OCI-LY3 (cell line): ENCODE measurements at regions not wholly inside any gene's neighbourhood (a gene's known extent, or its start where the extent isn't known, plus 50 kb on each side); places are given as distances from the start of the nearest gene placed in this dataset.
A peak's percentile ranks its signal among the peaks of the same experiment; 100 is the strongest.

Experiments used
- H2AFZ ChIP-seq: fragments of 200-600, 300-600 bp; shearing (Covaris generic); 2 replicates; pipeline ENCODE4 v1.6.0; 2014; ENCODE audit warnings: antibody characterized with exemption, low read depth, low read length
- H3K27ac ChIP-seq: fragments of 200-600, 300-600 bp; sonication (generic); 2 replicates; pipeline ENCODE4 v1.5.1; 2014; ENCODE audit warnings: mild to moderate bottlenecking, low read length, moderate library complexity, mixed read lengths
- H3K27me3 ChIP-seq: fragments of 200-600, 300-600 bp; sonication (generic); 2 replicates; pipeline ENCODE4 v1.6.1; 2014; ENCODE audit warnings: low read depth, low read length, mixed read lengths
- H3K36me3 ChIP-seq: fragments of 200-600, 300-600 bp; sonication (generic); replicated peaks from 2 replicates; pipeline ENCODE3; 2014; ENCODE audit warnings: low read depth, low read length, mixed read lengths
- H3K4me1 ChIP-seq: fragments of 300-600, 200-600 bp; sonication (generic); 2 replicates; pipeline ENCODE4 v1.6.1; 2014; ENCODE audit warnings: low read length, mixed read lengths
- H3K4me2 ChIP-seq: fragments of 200-600, 300-600 bp; sonication (generic); 2 replicates; pipeline ENCODE4 v1.6.1; 2014; ENCODE audit warnings: low read length, mixed read lengths
- H3K4me3 ChIP-seq: fragments of 300-600, 200-600 bp; sonication (generic); 2 replicates; pipeline ENCODE4 v1.5.1; 2014; ENCODE audit warnings: antibody characterized with exemption, mild to moderate bottlenecking, low read length, moderate library complexity
- H3K79me2 ChIP-seq: fragments of 300-600, 200-600 bp; shearing (Covaris generic); 2 replicates; pipeline ENCODE4 v1.6.1; 2014; ENCODE audit warnings: mild to moderate bottlenecking, low read length, mixed read lengths
- H3K9ac ChIP-seq: fragments of 300-600, 200-600 bp; shearing (Covaris generic); 2 replicates; pipeline ENCODE4 v1.6.0; 2014; ENCODE audit warnings: mild to moderate bottlenecking, low read length, moderate library complexity
- H3K9me3 ChIP-seq: fragments of 200-600, 300-600 bp; shearing (Covaris generic); 2 replicates; pipeline ENCODE4 v1.6.1; 2014; ENCODE audit warnings: low read length, mixed read lengths; ENCODE audit not compliant: insufficient read depth
- H4K20me1 ChIP-seq: fragments of 200-600, 300-600 bp; sonication (generic); 2 replicates; pipeline ENCODE4 v1.6.1; 2016; ENCODE audit warnings: low read length, mixed read lengths; ENCODE audit not compliant: insufficient read depth
- CTCF ChIP-seq: fragments of 200-600, 300-600 bp; sonication (generic); IDR thresholded peaks from 2 replicates; pipeline ENCODE4 v1.5.1; 2014; ENCODE audit warnings: antibody characterized with exemption, low read length, low read depth
- EZH2phosphoT487 ChIP-seq: fragments of 200-600 bp; shearing (Covaris generic); IDR thresholded peaks from 2 replicates; pipeline ENCODE4 v1.6.1; 2018; ENCODE audit warnings: antibody characterized with exemption, mixed run types, low read depth

- H3K4me2 ChIP-seq: no peak overlapping the region
- peaks cover 7% of the 10 kb centered on the region for H3K36me3 ChIP-seq
- 0 out of 2 replicates have a peak, but pooled peaks cover 3% of the 10 kb centered on the region for H3K9me3 ChIP-seq
- no peaks in the 10 kb centered on the region for H4K20me1 ChIP-seq
- H3K4me3 ChIP-seq: no peak overlapping the region
- TF ChIP-seq CTCF (no peak), EZH2phosphoT487 (no peak)
- H3K9ac ChIP-seq: no peak overlapping the region
- no peak overlapping the region for H2AFZ ChIP-seq
- H3K4me1 ChIP-seq: peaks cover 16% of the 10 kb centered on the region
- H3K79me2 ChIP-seq: no peaks in the 10 kb centered on the region
- H3K27me3 ChIP-seq: no peaks in the 10 kb centered on the region
- no peak overlapping the region for H3K27ac ChIP-seq
Observed at GRCh38 chr2:176779917-176780316, 432.7 kb upstream of the HNRNPA3 start.

GRCh38 chr2:176780348-176780747 lies 432.2 kb upstream of the HNRNPA3 start:
- Histone ChIP-seq H4K20me1 (no peaks in the 10 kb centered on the region), H3K27me3 (no peaks in the 10 kb centered on the region), H3K4me3 (no peak overlapping the region), H3K9ac (no peak overlapping the region), H3K9me3 (0 out of 2 replicates have a peak, but pooled peaks cover 3% of the 10 kb centered on the region), H3K4me1 (peaks cover 16% of the 10 kb centered on the region), H2AFZ (no peak overlapping the region), H3K79me2 (no peaks in the 10 kb centered on the region), H3K4me2 (no peak overlapping the region), H3K36me3 (peaks cover 7% of the 10 kb centered on the region), H3K27ac (no peak overlapping the region)
- TF ChIP-seq EZH2phosphoT487 (no peak), CTCF (no peak)

- Histone ChIP-seq H3K27ac (no peak overlapping the region), H3K4me2 (no peak overlapping the region), H3K79me2 (no peaks in the 10 kb centered on the region), H3K4me1 (peaks cover 16% of the 10 kb centered on the region), H4K20me1 (no peaks in the 10 kb centered on the region), H3K9me3 (0 out of 2 replicates have a peak, but pooled peaks cover 3% of the 10 kb centered on the region), H3K9ac (no peak overlapping the region), H3K4me3 (no peak overlapping the region), H3K27me3 (no peaks in the 10 kb centered on the region), H3K36me3 (peaks cover 7% of the 10 kb centered on the region), H2AFZ (peak overlapping the region; percentile 57; the same call in 1 of the 2 replicates)
- no peak for TF ChIP-seq CTCF
- no peak for TF ChIP-seq EZH2phosphoT487
Observed at GRCh38 chr2:176781570-176782217, 430.9 kb upstream of the HNRNPA3 start.

- H3K27me3 ChIP-seq: no peaks in the 10 kb centered on the region
- no peak overlapping the region for H3K4me3 ChIP-seq
- H3K79me2 ChIP-seq: no peaks in the 10 kb centered on the region
- no peaks in the 10 kb centered on the region for H4K20me1 ChIP-seq
- H3K4me2 ChIP-seq: no peak overlapping the region
- TF ChIP-seq CTCF: no peak
- no peak for TF ChIP-seq EZH2phosphoT487
- peaks cover 7% of the 10 kb centered on the region for H3K36me3 ChIP-seq
- H3K27ac ChIP-seq: no peak overlapping the region
- H3K4me1 ChIP-seq: peaks cover 16% of the 10 kb centered on the region
- no peak overlapping the region for H2AFZ ChIP-seq
- H3K9me3 ChIP-seq: 0 out of 2 replicates have a peak, but pooled peaks cover 3% of the 10 kb centered on the region
- no peak overlapping the region for H3K9ac ChIP-seq
Observed at GRCh38 chr2:176784633-176785200, 427.9 kb upstream of the HNRNPA3 start.
